Right lobe of liver (tissue), 4 donors: ENCODE measurements at regions not wholly inside any gene's neighbourhood (a gene's known extent, or its start where the extent isn't known, plus 50 kb on each side); places are given as distances from the start of the nearest gene placed in this dataset.

Source experiments
- CTCF ChIP-seq, 4 donors: fragments of 200-600 bp in 3 of 4; fragments of 450-650 bp in 1 of 4; IDR thresholded peaks; one replicate each; pipeline versions ENCODE4 v1.5.1 to v1.8.0; 2016 to 2022; ENCODE audit warnings: antibody characterized with exemption in 4 of 4, mild to moderate bottlenecking in 2 of 4
- POLR2A ChIP-seq: fragments of 450-650 bp; IDR thresholded peaks from one replicate; pipeline ENCODE4 v1.6.1; 2017; ENCODE audit warnings: antibody characterized with exemption, mild to moderate bottlenecking
- donor health status: DM: no; HTN: no; CAD: no.
- donor health status: DM: no; HTN: no; CAD: no.
- donor health status: DM: no; HTN: yes; CAD: no.

- TF ChIP-seq CTCF (IDR thresholded peaks at IDR 0.05) (no peak), POLR2A (no peak)
These were observed 205.8 kb upstream of the SHH start for GRCh38 chr7:156017916-156018700.
